GM23338 (cell line): ENCODE measurements at regions not wholly inside any gene's neighbourhood (a gene's known extent, or its start where the extent isn't known, plus 50 kb on each side); places are given as distances from the start of the nearest gene placed in this dataset.

Source experiments
- ATAC-seq: fragments of 200-7000 bp; cut with Tn5 transposase; 3 replicates; pipeline ENCODE4 v1.9.1; 2020
- DNase-seq: peaks from one replicate; pipeline ENCODE4 v3.0.0-alpha.2; 2015; ENCODE audit warnings: low spot score
- H2AFZ ChIP-seq: fragments of 200-600 bp; sonication (generic); 2 replicates; pipeline ENCODE4 v1.8.0; 2016; ENCODE audit warnings: antibody characterized with exemption, mild to moderate bottlenecking, moderate library complexity
- H3F3A ChIP-seq: fragments of 200-600 bp; sonication (generic); replicated peaks from 2 replicates; pipeline ENCODE4 v1.8.0; 2017; ENCODE audit warnings: antibody characterized with exemption, mixed run types, low read depth
- H3K27ac ChIP-seq: fragments of 200-600 bp; sonication (generic); 2 replicates; pipeline ENCODE4 v1.6.1; 2016; ENCODE audit warnings: low read depth
- H3K27me3 ChIP-seq: fragments of 200-600 bp; sonication (generic); 2 replicates; pipeline ENCODE4 v1.8.0; 2016; ENCODE audit warnings: mild to moderate bottlenecking, mixed run types, moderate library complexity; ENCODE audit not compliant: insufficient read depth
- H3K36me3 ChIP-seq: fragments of 200-600 bp; sonication (generic); 2 replicates; pipeline ENCODE4 v1.8.0; 2016; ENCODE audit warnings: mild to moderate bottlenecking; ENCODE audit not compliant: insufficient read depth
- H3K4me1 ChIP-seq: fragments of 200-600 bp; sonication (generic); 2 replicates; pipeline ENCODE4 v1.8.0; 2016; ENCODE audit warnings: mild to moderate bottlenecking, moderate library complexity; ENCODE audit not compliant: insufficient read depth
- H3K4me2 ChIP-seq: fragments of 200-600 bp; sonication (generic); 2 replicates; pipeline ENCODE4 v1.7.1; 2017; ENCODE audit warnings: mixed run types
- H3K4me3 ChIP-seq: fragments of 200-600 bp; sonication (generic); 2 replicates; pipeline ENCODE4 v1.6.1; 2016; ENCODE audit warnings: mixed run types
- H3K79me2 ChIP-seq: fragments of 200-600 bp; sonication (generic); replicated peaks from 2 replicates; pipeline ENCODE4 v1.8.0; 2017; ENCODE audit warnings: mild to moderate bottlenecking; ENCODE audit not compliant: insufficient read depth
- H3K9me2 ChIP-seq: fragments of 200-600 bp; sonication (generic); 2 replicates; pipeline ENCODE4 v1.8.0; 2017; ENCODE audit not compliant: insufficient read depth
- H4K20me1 ChIP-seq: fragments of 200-600 bp; sonication (generic); replicated peaks from 2 replicates; pipeline ENCODE4 v1.8.0; 2017; ENCODE audit warnings: mild to moderate bottlenecking; ENCODE audit not compliant: insufficient read depth
- H3K27ac Mint-ChIP-seq: 2 replicates; pipeline ENCODE4 v1.8.0; 2020; ENCODE audit warnings: inconsistent platforms, mild to moderate bottlenecking, moderate library complexity, mixed read lengths
- H3K27me3 Mint-ChIP-seq: 3 replicates; pipeline ENCODE4 v1.8.0; 2022; ENCODE audit warnings: low read depth, mild to moderate bottlenecking, moderate library complexity, mixed read lengths, inconsistent platforms; ENCODE audit not compliant: insufficient read depth, poor library complexity
- H3K36me3 Mint-ChIP-seq: 3 replicates; pipeline ENCODE4 v1.8.0; 2021; ENCODE audit warnings: low read depth, mild to moderate bottlenecking, inconsistent platforms, moderate library complexity, mixed read lengths
- H3K4me1 Mint-ChIP-seq: 3 replicates; pipeline ENCODE4 v1.8.0; 2020; ENCODE audit warnings: mild to moderate bottlenecking, inconsistent platforms, mixed read lengths
- H3K4me3 Mint-ChIP-seq: 3 replicates; pipeline ENCODE4 v1.8.0; 2021; ENCODE audit warnings: moderate library complexity, mild to moderate bottlenecking, inconsistent platforms, mixed read lengths
- H3K9me3 Mint-ChIP-seq: 3 replicates; pipeline ENCODE4 v1.8.0; 2020; ENCODE audit warnings: moderate library complexity, mild to moderate bottlenecking, inconsistent platforms, mixed read lengths
- NANOG ChIP-seq: IDR thresholded peaks from 2 replicates; pipeline ENCODE4 v1.6.1; 2016; ENCODE audit warnings: antibody characterized with exemption, borderline replicate concordance
- POLR2AphosphoS5 ChIP-seq: IDR thresholded peaks from 2 replicates; pipeline ENCODE4 v1.6.1; 2016; ENCODE audit warnings: antibody characterized with exemption, low read depth
- STAT1 ChIP-seq: IDR thresholded peaks from one replicate; pipeline ENCODE4 v1.6.1; 2016; ENCODE audit warnings: antibody characterized with exemption; ENCODE audit not compliant: unreplicated experiment
- TF ChIP-seq, protein P1 (sequence below): fragments of 250-450 bp; sonication (Bioruptor Pico); IDR thresholded peaks from 2 replicates; pipeline ENCODE4 v1.5.0; 2020; ENCODE audit warnings: mild to moderate bottlenecking, moderate library complexity
- TF ChIP-seq, protein P2 (sequence below): IDR thresholded peaks from one replicate; pipeline ENCODE4 v1.6.1; 2018; ENCODE audit warnings: antibody characterized with exemption; ENCODE audit not compliant: unreplicated experiment
- TF ChIP-seq, protein P3 (sequence below), 2 experiments: fragments of 200-600 bp in 1 of 2; sonication (generic) in 1 of 2; conservative IDR thresholded peaks; 2 replicates each; pipeline versions ENCODE4 v1.5.1 to v1.6.1; 2016 to 2017; ENCODE audit warnings: antibody characterized with exemption in 2 of 2, low read depth in 2 of 2, mild to moderate bottlenecking in 2 of 2, moderate library complexity in 1 of 2

DNA sequence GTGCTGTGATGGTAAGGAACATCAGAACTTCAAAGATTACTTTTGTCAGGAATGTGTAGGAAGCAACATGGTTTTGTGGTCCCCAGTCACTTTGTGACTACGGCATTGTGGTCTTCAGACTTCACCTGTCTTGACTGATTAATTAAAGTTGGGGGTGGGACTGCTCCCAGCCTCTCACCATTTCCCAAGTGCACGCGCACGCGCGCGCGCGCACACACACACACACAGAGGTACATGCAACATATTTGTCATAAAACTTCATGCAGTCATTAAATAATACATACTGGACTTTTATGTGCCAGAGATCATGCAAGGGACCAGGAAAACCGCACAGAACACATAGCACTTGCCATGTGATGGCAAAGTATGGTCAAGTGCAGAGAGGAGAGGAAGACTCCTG is 181.2 kb downstream of the EVX1 start (continued):
- TF ChIP-seq, protein P1, sequence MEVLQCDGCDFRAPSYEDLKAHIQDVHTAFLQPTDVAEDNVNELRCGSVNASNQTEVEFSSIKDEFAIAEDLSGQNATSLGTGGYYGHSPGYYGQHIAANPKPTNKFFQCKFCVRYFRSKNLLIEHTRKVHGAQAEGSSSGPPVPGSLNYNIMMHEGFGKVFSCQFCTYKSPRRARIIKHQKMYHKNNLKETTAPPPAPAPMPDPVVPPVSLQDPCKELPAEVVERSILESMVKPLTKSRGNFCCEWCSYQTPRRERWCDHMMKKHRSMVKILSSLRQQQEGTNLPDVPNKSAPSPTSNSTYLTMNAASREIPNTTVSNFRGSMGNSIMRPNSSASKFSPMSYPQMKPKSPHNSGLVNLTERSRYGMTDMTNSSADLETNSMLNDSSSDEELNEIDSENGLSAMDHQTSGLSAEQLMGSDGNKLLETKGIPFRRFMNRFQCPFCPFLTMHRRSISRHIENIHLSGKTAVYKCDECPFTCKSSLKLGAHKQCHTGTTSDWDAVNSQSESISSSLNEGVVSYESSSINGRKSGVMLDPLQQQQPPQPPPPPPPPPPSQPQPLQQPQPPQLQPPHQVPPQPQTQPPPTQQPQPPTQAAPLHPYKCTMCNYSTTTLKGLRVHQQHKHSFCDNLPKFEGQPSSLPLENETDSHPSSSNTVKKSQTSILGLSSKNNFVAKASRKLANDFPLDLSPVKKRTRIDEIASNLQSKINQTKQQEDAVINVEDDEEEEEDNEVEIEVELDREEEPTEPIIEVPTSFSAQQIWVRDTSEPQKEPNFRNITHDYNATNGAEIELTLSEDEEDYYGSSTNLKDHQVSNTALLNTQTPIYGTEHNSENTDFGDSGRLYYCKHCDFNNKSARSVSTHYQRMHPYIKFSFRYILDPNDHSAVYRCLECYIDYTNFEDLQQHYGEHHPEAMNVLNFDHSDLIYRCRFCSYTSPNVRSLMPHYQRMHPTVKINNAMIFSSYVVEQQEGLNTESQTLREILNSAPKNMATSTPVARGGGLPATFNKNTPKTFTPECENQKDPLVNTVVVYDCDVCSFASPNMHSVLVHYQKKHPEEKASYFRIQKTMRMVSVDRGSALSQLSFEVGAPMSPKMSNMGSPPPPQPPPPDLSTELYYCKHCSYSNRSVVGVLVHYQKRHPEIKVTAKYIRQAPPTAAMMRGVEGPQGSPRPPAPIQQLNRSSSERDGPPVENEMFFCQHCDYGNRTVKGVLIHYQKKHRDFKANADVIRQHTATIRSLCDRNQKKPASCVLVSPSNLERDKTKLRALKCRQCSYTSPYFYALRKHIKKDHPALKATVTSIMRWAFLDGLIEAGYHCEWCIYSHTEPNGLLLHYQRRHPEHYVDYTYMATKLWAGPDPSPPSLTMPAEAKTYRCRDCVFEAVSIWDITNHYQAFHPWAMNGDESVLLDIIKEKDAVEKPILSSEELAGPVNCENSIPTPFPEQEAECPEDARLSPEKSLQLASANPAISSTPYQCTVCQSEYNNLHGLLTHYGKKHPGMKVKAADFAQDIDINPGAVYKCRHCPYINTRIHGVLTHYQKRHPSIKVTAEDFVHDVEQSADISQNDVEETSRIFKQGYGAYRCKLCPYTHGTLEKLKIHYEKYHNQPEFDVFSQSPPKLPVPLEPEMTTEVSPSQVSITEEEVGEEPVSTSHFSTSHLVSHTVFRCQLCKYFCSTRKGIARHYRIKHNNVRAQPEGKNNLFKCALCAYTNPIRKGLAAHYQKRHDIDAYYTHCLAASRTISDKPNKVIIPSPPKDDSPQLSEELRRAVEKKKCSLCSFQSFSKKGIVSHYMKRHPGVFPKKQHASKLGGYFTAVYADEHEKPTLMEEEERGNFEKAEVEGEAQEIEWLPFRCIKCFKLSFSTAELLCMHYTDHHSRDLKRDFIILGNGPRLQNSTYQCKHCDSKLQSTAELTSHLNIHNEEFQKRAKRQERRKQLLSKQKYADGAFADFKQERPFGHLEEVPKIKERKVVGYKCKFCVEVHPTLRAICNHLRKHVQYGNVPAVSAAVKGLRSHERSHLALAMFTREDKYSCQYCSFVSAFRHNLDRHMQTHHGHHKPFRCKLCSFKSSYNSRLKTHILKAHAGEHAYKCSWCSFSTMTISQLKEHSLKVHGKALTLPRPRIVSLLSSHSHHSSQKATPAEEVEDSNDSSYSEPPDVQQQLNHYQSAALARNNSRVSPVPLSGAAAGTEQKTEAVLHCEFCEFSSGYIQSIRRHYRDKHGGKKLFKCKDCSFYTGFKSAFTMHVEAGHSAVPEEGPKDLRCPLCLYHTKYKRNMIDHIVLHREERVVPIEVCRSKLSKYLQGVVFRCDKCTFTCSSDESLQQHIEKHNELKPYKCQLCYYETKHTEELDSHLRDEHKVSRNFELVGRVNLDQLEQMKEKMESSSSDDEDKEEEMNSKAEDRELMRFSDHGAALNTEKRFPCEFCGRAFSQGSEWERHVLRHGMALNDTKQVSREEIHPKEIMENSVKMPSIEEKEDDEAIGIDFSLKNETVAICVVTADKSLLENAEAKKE (CRISPR knock-in tag): no peak
- no peak for TF ChIP-seq NANOG
- TF ChIP-seq POLR2AphosphoS5: no peak

DNA sequence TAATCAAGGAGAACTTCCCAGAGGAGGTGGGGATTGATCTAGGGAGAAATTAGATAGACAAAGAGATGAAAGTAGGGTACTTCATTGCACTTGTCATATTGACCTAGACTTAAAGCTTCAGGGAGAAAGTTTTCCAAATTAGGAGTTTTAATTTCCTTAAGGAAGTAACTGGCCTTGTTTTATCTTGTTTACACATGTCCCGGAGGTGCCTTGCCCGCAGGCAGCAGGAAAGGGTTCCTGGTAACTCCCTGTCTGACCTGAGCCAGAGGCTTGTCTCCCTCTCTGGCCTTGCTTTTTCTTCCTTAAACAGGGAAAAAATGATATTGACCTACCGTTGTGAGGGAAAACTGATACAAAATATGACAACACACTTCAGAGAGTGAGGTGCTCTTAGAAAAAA is 181.6 kb downstream of the EVX1 start:
- Histone ChIP-seq H3K4me3 (no peak overlapping the region), H3K79me2 (no peaks in the 10 kb centered on the region), H3K9me2 (no peaks in the 10 kb centered on the region), H3K4me2 (no peak overlapping the region), H3K4me1 (no peaks in the 10 kb centered on the region), H3F3A (no peaks in the 10 kb centered on the region), H4K20me1 (no peaks in the 10 kb centered on the region), H3K27me3 (no peaks in the 10 kb centered on the region), H3K27ac (no peak overlapping the region), H2AFZ (no peak overlapping the region; the same call in 1 of the 2 replicates), H3K36me3 (no peaks in the 10 kb centered on the region)
- no peak for ATAC-seq
- Mint-ChIP-seq H3K27ac (no peak overlapping the region), H3K4me1 (peaks cover 7% of the 10 kb centered on the region; the same call in 2 of the 3 replicates), H3K9me3 (no peaks in the 10 kb centered on the region; the same call in 2 of the 3 replicates), H3K4me3 (no peak overlapping the region), H3K27me3 (no peaks in the 10 kb centered on the region), H3K36me3 (no peaks in the 10 kb centered on the region)
- DNase-seq: no peak
- TF ChIP-seq STAT1: no peak
- TF ChIP-seq, protein P2, sequence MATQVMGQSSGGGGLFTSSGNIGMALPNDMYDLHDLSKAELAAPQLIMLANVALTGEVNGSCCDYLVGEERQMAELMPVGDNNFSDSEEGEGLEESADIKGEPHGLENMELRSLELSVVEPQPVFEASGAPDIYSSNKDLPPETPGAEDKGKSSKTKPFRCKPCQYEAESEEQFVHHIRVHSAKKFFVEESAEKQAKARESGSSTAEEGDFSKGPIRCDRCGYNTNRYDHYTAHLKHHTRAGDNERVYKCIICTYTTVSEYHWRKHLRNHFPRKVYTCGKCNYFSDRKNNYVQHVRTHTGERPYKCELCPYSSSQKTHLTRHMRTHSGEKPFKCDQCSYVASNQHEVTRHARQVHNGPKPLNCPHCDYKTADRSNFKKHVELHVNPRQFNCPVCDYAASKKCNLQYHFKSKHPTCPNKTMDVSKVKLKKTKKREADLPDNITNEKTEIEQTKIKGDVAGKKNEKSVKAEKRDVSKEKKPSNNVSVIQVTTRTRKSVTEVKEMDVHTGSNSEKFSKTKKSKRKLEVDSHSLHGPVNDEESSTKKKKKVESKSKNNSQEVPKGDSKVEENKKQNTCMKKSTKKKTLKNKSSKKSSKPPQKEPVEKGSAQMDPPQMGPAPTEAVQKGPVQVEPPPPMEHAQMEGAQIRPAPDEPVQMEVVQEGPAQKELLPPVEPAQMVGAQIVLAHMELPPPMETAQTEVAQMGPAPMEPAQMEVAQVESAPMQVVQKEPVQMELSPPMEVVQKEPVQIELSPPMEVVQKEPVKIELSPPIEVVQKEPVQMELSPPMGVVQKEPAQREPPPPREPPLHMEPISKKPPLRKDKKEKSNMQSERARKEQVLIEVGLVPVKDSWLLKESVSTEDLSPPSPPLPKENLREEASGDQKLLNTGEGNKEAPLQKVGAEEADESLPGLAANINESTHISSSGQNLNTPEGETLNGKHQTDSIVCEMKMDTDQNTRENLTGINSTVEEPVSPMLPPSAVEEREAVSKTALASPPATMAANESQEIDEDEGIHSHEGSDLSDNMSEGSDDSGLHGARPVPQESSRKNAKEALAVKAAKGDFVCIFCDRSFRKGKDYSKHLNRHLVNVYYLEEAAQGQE: no peak
- no peak for TF ChIP-seq NANOG
- TF ChIP-seq, protein P3, sequence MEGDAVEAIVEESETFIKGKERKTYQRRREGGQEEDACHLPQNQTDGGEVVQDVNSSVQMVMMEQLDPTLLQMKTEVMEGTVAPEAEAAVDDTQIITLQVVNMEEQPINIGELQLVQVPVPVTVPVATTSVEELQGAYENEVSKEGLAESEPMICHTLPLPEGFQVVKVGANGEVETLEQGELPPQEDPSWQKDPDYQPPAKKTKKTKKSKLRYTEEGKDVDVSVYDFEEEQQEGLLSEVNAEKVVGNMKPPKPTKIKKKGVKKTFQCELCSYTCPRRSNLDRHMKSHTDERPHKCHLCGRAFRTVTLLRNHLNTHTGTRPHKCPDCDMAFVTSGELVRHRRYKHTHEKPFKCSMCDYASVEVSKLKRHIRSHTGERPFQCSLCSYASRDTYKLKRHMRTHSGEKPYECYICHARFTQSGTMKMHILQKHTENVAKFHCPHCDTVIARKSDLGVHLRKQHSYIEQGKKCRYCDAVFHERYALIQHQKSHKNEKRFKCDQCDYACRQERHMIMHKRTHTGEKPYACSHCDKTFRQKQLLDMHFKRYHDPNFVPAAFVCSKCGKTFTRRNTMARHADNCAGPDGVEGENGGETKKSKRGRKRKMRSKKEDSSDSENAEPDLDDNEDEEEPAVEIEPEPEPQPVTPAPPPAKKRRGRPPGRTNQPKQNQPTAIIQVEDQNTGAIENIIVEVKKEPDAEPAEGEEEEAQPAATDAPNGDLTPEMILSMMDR (conservative IDR thresholded peaks at IDR 0.05; ENCODE audit: low read depth in 2 of 2): no peak
